ENCODE measurements at regions not wholly inside any gene's neighbourhood (a gene's known extent, or its start where the extent isn't known, plus 50 kb on each side); places are given as distances from the start of the nearest gene placed in this dataset.
A peak's percentile ranks its signal among the peaks of the same experiment; 100 is the strongest.

GRCh38 chr3:24033818-24034217 is 88.7 kb downstream of the NR1D2 start:
- no peak for ATAC-seq
- H3K36me3 ChIP-seq (ENCODE audit: low read depth), result no peaks in the 10 kb centered on the region
- TF ChIP-seq CTCF (IDR thresholded peaks at IDR 0.05), result no peak
- DNase-seq, result no peak
- no peaks in the 10 kb centered on the region for H3K9me3 ChIP-seq
- H3K4me1 ChIP-seq (ENCODE audit: low read depth), result no peaks in the 10 kb centered on the region
- intact Hi-C loops (cut with DNase I, micrococcal nuclease), result no loop called here
- no peak overlapping the region for H3K4me3 ChIP-seq

GRCh38 chr3:24034464-24034863 is 89.4 kb downstream of the NR1D2 start:
- TF ChIP-seq CTCF (IDR thresholded peaks at IDR 0.05), result no peak
- DNase-seq (no peak), ATAC-seq (no peak)
- Histone ChIP-seq H3K9me3 (no peaks in the 10 kb centered on the region), H3K4me1 (ENCODE audit: low read depth) (no peaks in the 10 kb centered on the region), H3K36me3 (ENCODE audit: low read depth) (no peaks in the 10 kb centered on the region), H3K4me3 (no peak overlapping the region)
- intact Hi-C loops (cut with DNase I, micrococcal nuclease), result no loop called here

GRCh38 chr3:24037971-24038370 is 92.9 kb downstream of the NR1D2 start:
- no peaks in the 10 kb centered on the region for H3K4me1 ChIP-seq (ENCODE audit: low read depth)
- no peak for TF ChIP-seq CTCF (IDR thresholded peaks at IDR 0.05)
- H3K36me3 ChIP-seq (ENCODE audit: low read depth), result no peaks in the 10 kb centered on the region
- DNase-seq (no peak), ATAC-seq (no peak)
- no peaks in the 10 kb centered on the region for H3K9me3 ChIP-seq
- H3K4me3 ChIP-seq, result no peak overlapping the region
- intact Hi-C loops (cut with DNase I, micrococcal nuclease), result no loop called here

- H3K4me1 ChIP-seq (ENCODE audit: low read depth), result no peaks in the 10 kb centered on the region
- no peak overlapping the region for H3K4me3 ChIP-seq
- ATAC-seq (no peak), DNase-seq (no peak)
- intact Hi-C loops (cut with DNase I, micrococcal nuclease), result no loop called here
- H3K36me3 ChIP-seq (ENCODE audit: low read depth), result no peaks in the 10 kb centered on the region
- H3K9me3 ChIP-seq, result no peaks in the 10 kb centered on the region
- TF ChIP-seq CTCF (IDR thresholded peaks at IDR 0.05), result no peak
These were observed 95.2 kb downstream of the NR1D2 start for GRCh38 chr3:24040311-24040710.

- intact Hi-C loops (cut with DNase I, micrococcal nuclease), result no loop called here
- Histone ChIP-seq H3K4me3 (no peak overlapping the region), H3K4me1 (ENCODE audit: low read depth) (no peaks in the 10 kb centered on the region), H3K9me3 (no peaks in the 10 kb centered on the region), H3K36me3 (ENCODE audit: low read depth) (no peaks in the 10 kb centered on the region)
- peak; percentile 31 for ATAC-seq
- TF ChIP-seq CTCF (IDR thresholded peaks at IDR 0.05), result no peak
- DNase-seq, result no peak
These were observed 97.3 kb downstream of the NR1D2 start for GRCh38 chr3:24042174-24043059.

All from mucosa of descending colon (tissue), 3 donors.